ENCODE measurements at regions not wholly inside any gene's neighbourhood (a gene's known extent, or its start where the extent isn't known, plus 50 kb on each side); places are given as distances from the start of the nearest gene placed in this dataset.
"Not testable (repeated sequence)": the region's sequence is repeated elsewhere in the genome, so short reads cannot be mapped to it uniquely, and the experiment has no call there.

DNA sequence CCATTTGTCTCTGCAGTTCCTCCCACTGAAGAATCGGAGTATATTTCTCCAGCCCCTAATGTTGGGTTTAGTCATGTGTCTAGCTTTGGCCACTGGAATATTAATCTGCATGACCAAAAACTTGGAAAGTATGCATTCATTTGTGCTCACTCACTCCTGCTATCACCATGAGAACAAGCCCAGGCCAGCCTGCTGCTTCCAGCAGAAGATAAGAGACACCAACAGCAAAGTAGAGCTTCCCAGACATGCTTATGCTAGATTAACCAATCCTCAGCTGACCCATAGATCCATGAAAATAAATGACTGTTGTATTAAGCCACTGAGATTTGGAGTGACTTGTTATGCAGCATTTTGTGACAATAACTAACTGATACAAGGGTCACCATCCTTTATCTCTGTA lies 108.8 kb downstream of the ART5 start:
- H3K9me3 Mint-ChIP-seq; DNase-seq; POLR2A ChIA-PET; ATAC-seq (ENCODE audit: low read depth); H3K27me3 Mint-ChIP-seq; H3K4me3 Mint-ChIP-seq; H3K36me3 Mint-ChIP-seq; H3K4me1 Mint-ChIP-seq; H3K27ac Mint-ChIP-seq: not testable (repeated sequence)

DNA sequence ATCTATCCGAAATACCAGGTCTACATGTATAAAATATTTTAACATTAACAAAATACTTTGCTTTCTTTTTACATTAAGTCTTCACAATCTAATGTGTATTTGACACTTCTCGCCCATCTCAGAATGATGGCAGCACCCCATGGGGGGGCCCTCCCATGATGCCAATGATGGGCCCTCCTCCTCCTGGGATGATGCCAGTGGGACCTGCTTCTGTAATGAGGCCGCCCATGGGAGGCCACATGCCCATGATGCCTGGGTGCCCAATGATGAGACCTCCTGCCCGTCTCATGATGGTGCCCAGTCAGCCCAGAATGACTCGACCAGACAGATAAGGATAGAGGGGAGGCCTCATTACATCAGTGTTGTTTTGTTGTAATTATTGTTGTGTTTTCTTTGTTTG lies 110.5 kb downstream of the ART5 start:
- ATAC-seq (ENCODE audit: low read depth); POLR2A ChIA-PET; H3K4me1 Mint-ChIP-seq; H3K27ac Mint-ChIP-seq; H3K36me3 Mint-ChIP-seq; H3K4me3 Mint-ChIP-seq; H3K9me3 Mint-ChIP-seq; H3K27me3 Mint-ChIP-seq; DNase-seq: not testable (repeated sequence)

DNA sequence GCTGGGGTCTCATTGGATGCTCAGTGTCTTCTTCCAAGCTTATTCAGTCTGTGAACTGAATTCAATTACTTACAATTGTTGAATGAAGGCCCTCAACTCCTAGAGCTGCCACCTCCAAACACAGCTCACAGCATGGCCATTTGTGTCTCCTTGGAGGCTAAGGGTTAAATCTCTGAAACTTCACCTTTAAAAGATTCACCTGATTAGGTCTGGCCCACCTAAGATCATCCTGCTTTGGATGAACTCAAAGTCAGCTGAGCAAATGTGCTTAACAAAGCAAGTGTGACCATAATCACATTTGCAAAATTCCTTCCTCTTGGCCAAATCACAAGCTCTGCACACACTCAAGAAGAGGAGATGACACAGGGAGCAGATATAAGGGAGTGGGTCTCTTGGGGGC lies 118.2 kb downstream of the ART5 start:
- H3K9me3 Mint-ChIP-seq; H3K27ac Mint-ChIP-seq; ATAC-seq (ENCODE audit: low read depth); H3K36me3 Mint-ChIP-seq; H3K27me3 Mint-ChIP-seq; H3K4me1 Mint-ChIP-seq; H3K4me3 Mint-ChIP-seq; POLR2A ChIA-PET; DNase-seq: not testable (repeated sequence)

DNA sequence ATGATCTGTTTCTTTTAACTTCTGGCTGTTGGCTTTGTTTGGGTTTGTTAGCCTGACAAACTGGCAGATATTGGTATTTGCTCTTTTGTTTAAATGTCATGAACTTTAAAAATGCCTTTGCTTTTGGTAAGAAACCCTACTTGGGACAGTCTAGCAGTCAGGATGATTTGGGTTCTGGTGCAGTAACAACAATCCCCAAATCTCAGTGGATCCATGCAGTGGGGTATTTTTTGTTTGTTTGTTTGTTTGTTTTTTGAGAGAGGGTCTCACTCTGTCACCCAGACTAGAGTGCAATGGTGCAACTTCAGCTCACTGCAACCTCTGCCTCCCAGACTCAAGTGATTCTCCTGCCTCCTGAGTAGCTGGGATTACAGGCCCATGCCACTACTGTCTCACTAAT lies 120.9 kb downstream of the ART5 start:
- not testable (repeated sequence) for H3K36me3 Mint-ChIP-seq; H3K4me1 Mint-ChIP-seq; ATAC-seq (ENCODE audit: low read depth)

DNA sequence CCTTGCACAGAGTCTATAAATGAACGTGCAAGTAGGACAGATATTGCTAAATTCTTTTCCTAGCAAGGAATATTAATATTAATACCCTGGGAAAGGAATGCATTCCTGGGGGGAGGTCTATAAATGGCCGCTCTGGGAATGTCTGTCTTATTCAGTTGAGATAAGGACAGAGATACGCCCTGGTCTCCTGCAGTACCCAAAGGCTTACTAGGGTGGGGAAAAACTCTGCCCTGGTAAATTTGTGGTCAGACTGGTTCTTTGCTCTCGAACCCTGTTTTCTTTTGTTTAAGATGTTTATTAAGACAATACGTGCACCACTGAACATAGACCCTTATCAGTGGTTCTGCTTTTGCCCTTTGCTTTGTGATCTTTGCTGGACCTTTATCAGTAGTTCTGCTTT lies 122.0 kb downstream of the ART5 start:
- H3K27ac Mint-ChIP-seq; H3K9me3 Mint-ChIP-seq; POLR2A ChIA-PET; H3K4me3 Mint-ChIP-seq; DNase-seq; ATAC-seq (ENCODE audit: low read depth); H3K36me3 Mint-ChIP-seq; H3K4me1 Mint-ChIP-seq: not testable (repeated sequence)
- peaks cover 13% of the 10 kb centered on the region for H3K27me3 Mint-ChIP-seq

More for the DNA sequence above, 120.9 kb downstream of the ART5 start:
- H3K27me3 Mint-ChIP-seq, POLR2A ChIA-PET, DNase-seq, H3K27ac Mint-ChIP-seq, H3K9me3 Mint-ChIP-seq, H3K4me3 Mint-ChIP-seq: not testable (repeated sequence)

DNA sequence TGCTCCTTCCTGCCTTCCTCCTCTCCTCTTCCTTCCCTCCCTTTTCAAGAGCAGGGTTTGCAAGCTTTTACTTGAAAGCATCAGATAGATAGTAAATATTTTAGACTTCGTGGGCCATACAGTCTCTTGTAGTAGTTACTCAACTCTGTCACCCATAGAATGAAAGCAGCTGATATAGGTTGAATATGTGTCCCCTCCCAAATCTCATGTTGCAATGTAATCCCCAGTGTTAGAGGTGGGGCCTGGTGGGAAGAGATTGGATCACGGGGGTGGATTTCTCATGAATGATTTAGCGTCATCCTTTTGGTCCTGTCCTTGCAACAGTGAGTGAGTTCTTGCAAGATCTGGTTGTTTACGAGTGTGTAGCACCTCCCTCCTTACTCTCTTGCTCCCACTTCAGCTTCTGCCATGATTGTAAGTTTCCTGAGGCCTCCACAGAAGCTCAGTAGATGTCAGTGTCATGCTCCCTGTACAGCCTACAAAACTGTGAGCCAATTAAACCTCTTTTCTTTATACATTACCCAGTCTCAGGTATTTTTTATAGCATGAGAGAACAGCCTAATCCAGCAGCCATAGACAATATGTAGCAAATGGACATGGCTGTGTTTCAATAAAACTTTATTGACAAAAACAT lies 124.7 kb downstream of the ART5 start:
- ATAC-seq (ENCODE audit: low read depth); H3K27ac Mint-ChIP-seq; H3K36me3 Mint-ChIP-seq; H3K4me1 Mint-ChIP-seq; H3K9me3 Mint-ChIP-seq; POLR2A ChIA-PET; DNase-seq; H3K4me3 Mint-ChIP-seq: not testable (repeated sequence)
- H3K27me3 Mint-ChIP-seq: peaks cover 13% of the 10 kb centered on the region

DNA sequence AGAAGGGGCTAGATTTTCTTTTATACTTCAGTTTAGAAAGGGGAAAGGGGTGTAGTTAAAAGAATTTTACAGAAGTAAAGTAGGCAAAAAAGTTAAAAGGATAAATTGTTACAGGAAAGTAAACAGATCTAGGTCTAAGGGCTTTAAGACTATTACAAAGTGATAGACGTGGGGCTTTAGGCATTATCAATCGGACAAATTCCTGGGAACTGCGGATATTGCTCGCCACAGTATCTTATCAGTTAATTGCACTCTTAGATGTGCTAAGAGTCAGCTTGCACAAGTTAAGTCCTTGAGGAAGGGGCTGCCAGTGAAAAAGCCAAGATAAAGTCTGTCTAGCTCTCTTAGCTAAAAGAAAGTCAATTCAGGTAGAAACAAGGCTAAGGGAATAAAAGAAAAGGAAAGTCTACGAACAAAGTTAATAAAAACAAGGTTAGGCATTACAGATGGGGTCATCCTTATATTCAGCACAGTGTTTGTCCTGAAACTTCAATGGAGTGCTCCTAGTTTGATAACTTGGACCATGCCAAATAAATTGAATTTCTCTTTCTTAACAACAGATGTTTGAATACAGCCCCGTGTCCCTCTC lies 125.4 kb downstream of the ART5 start:
- H3K4me3 Mint-ChIP-seq; POLR2A ChIA-PET; H3K27ac Mint-ChIP-seq; H3K4me1 Mint-ChIP-seq; H3K36me3 Mint-ChIP-seq; DNase-seq; ATAC-seq (ENCODE audit: low read depth); H3K9me3 Mint-ChIP-seq: not testable (repeated sequence)
- peaks cover 18% of the 10 kb centered on the region for H3K27me3 Mint-ChIP-seq

DNA sequence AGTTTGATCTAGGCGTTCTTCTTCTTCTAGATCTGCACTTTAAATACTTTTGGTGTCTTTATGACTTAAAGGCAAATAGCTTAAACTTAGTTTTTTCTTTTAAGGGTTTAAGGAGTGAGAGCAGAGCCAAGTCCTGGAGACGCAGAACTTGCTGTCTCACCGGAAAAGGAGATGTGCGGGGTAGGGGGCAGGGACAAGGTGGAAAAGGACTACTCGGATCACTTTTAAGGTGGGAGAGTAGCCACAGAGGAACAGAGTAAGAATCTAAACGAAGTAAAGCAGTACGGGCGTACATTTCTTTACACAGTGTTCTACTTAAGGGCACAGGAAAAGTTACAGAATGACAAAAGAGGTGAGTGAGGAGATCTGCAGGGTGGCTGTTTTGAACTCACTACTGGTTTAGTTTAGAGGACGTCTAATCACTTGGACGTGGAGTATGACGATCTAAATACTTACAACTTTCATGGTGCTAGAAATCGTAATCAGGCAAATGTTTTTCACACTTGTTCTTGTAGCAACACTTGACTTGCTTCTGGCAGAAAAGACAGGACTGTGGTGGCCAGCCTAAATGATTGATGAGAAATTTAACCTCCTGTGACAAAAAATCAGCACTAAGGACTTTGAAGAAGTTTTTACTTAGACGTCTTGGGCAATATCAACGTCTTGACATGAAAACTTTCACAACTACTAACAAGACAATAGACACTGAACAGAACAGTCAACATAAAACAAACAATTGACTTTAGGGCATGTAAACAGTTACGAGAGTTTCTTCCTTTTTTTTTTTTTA lies 127.0 kb downstream of the ART5 start:
- POLR2A ChIA-PET: not testable (repeated sequence)

DNA sequence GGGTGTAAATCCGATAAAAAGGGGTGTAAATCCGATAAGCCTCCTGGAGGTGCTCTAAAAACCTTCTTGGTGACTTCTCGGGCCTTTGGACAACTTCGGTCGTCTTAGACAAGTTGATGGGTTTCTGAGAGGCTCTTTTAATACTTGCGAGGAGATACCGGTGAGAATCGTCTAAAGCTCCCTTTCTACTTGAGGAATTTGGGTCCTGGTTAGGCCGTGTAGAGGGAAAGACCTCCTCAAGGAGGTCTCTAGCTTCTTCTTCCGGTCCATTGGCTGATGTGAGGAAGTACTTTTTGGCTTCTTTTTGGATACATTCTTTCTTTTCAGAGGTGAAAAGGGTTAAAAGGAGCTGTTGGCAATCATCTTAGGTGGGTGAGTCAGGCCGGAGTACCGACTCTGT lies 128.5 kb downstream of the ART5 start:
- POLR2A ChIA-PET; DNase-seq; H3K36me3 Mint-ChIP-seq; H3K4me1 Mint-ChIP-seq; H3K9me3 Mint-ChIP-seq; ATAC-seq (ENCODE audit: low read depth); H3K4me3 Mint-ChIP-seq; H3K27ac Mint-ChIP-seq: not testable (repeated sequence)
- peaks cover 15% of the 10 kb centered on the region for H3K27me3 Mint-ChIP-seq

More for the DNA sequence above, 127.0 kb downstream of the ART5 start:
- H3K9me3 Mint-ChIP-seq; ATAC-seq (ENCODE audit: low read depth); H3K4me3 Mint-ChIP-seq; H3K4me1 Mint-ChIP-seq; H3K27ac Mint-ChIP-seq; DNase-seq; H3K36me3 Mint-ChIP-seq: not testable (repeated sequence)
- H3K27me3 Mint-ChIP-seq: peaks cover 21% of the 10 kb centered on the region

DNA sequence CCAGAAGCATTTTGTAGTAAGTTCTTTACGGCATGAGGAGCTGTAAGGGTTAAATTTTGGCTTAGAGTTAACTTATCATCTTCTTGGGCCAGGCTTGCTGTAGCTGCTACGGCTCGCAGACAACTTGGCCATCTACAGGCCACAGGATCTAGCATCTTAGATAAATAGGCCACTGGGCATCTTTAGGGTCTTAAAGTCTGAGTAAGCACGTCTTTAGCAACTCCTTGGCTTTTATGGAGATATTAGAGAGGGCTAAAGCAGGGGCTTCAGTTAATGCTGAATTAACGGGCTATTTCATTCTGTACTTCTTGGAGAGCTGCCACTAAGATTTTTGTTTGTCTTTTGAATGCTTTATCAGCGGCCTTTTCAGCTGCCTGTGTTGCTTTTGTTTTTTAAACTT lies 129.0 kb downstream of the ART5 start:
- POLR2A ChIA-PET; H3K4me1 Mint-ChIP-seq; H3K36me3 Mint-ChIP-seq; ATAC-seq (ENCODE audit: low read depth); H3K9me3 Mint-ChIP-seq; DNase-seq; H3K4me3 Mint-ChIP-seq: not testable (repeated sequence)
- peaks cover 15% of the 10 kb centered on the region for H3K27me3 Mint-ChIP-seq
- H3K27ac Mint-ChIP-seq: peak overlapping the region; percentile 4

DNA sequence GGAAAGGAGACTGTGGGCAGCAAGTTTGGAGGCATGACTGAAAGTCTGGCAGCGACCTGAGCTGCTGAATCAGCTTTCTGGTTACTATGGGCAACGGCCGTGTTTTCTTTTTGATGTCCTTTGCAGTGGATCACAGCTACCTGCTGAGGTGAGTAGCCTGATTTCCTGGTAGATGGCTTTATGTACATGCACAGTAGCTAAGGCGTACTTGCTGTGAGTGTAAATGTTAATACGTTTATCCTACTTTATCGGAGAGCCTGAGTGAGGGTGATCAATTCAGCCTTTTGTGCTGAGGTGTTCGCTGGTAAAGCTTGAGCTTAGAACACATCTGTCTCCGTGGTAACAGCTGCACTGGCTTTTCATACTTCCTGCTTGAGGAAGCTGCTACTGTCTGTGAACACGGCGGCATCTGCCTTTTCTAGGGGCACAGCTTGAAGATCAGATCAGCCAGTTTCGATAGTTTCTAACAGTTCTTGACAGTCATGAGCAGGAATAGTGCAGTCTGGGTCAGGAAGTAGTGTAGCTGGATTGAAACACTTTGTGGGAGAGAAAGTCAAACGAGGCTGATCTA lies 129.6 kb downstream of the ART5 start:
- POLR2A ChIA-PET: not testable (repeated sequence)
- peaks cover 15% of the 10 kb centered on the region for H3K27me3 Mint-ChIP-seq

DNA sequence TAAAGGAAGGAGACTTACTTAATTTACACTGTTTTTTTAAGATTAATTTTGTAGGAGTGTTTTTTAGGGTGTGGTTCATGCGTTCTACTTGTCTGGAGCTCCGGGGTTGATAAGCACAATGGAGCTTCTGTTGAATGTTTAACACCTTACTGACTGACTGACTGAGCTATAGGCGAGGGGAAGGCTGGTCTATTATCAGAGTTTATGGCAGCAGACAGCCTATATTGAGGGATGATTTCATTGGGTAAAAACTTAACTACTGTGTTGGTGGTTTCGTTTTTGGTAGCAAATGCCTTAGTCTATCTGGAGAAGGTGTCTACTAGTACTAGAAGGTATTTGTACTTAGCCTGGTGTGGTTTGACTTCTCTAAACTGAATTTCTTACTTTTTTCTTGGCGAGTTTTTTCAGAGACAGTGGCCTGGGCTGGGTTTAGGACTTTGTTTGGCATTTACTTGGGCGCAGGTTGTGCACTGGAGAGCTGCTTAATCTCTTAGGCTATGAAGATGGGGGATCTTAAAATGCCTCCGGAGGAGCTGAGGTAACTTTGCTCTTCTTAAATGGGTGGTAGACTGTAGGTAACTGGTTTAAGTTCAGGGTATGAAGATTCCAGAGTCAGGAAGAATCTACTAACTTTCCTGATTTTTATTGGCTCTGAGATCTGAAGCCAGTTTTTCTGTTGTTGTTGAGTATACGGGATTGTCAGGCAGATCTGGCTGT lies 130.2 kb downstream of the ART5 start:
- H3K4me3 Mint-ChIP-seq; H3K9me3 Mint-ChIP-seq; H3K36me3 Mint-ChIP-seq; H3K4me1 Mint-ChIP-seq; ATAC-seq (ENCODE audit: low read depth); POLR2A ChIA-PET; H3K27ac Mint-ChIP-seq; DNase-seq: not testable (repeated sequence)
- peaks cover 15% of the 10 kb centered on the region for H3K27me3 Mint-ChIP-seq

More for the DNA sequence above, 129.6 kb downstream of the ART5 start:
- not testable (repeated sequence) for H3K4me1 Mint-ChIP-seq; H3K4me3 Mint-ChIP-seq; H3K36me3 Mint-ChIP-seq; H3K9me3 Mint-ChIP-seq; ATAC-seq (ENCODE audit: low read depth); DNase-seq
- peak overlapping the region; percentile 4 for H3K27ac Mint-ChIP-seq

DNA sequence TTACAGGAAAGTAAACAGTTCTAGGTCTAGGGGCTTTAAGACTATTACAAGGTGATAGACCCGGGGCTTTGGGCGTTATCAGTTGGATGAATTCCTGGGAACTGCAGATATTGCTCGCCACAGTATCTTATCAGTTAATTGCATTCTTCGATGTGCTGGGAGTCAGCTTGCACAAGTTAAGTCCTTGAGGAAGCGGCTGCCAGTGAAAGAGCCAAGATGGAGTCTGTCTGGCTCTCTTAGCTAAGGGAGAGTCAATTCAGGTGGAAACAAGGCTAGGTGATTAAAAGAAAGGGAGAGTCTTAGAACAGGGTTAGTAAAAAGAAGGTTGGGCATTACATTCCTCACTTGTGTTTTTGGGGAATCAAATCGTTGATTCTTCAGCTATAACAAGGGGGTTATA lies 130.6 kb upstream of the ZNF195 start:
- ATAC-seq (ENCODE audit: low read depth); DNase-seq; H3K9me3 Mint-ChIP-seq; H3K36me3 Mint-ChIP-seq; H3K4me3 Mint-ChIP-seq; H3K4me1 Mint-ChIP-seq; H3K27ac Mint-ChIP-seq; POLR2A ChIA-PET; H3K27me3 Mint-ChIP-seq: not testable (repeated sequence)

All from activated naive CD8-positive, alpha-beta T cell treated with anti-CD3 and anti-CD28 coated beads, Interleukin-2, amount 10 ng/mL, durations not matched to agents 7 days and 5 days (primary cell).